GM18870 (cell line): ENCODE measurements at regions not wholly inside any gene's neighbourhood (a gene's known extent, or its start where the extent isn't known, plus 50 kb on each side); places are given as distances from the start of the nearest gene placed in this dataset.
A peak's percentile ranks its signal among the peaks of the same experiment; 100 is the strongest.
"Not testable (repeated sequence)": the region's sequence is repeated elsewhere in the genome, so short reads cannot be mapped to it uniquely, and the experiment has no call there.

Experiments used
- ATAC-seq: cut with Tn5 transposase; IDR thresholded peaks from one replicate; pipeline ENCODE4 v1.9.1; 2021; ENCODE audit warnings: moderate library complexity; ENCODE audit not compliant: unreplicated experiment

DNA sequence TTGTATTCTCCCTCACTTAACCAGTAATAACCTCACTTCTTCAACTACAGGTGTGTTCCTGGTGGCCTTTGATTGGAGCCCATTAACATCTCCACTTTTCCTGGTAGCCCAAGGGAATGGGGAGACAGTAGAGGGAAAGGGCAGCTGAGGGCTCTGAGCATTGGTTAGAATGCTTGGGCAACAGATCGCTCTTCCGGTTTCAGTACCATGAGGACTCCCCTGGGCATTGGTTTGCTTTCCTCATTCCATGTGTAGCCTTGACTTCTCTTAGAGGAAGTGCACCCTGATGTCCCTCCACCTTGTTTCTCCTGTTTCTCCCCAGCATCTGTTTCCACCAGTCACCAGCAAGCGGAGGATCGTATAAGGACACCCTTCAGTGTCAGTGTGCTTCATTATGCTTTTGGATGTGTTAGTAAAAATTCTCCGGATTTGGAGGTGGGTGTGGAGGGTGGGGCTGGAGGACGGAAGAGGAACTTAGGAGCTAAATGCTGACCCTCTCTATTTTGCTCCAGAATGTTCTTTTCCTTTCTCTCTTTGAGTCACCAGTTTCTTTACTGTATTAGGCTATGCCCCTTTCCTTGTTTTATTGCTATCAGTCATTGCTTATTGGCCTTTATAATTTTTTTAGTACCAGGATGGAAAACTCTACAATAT, 50.6 kb upstream of the ZNG1B start:
- ATAC-seq = not testable (repeated sequence)

DNA sequence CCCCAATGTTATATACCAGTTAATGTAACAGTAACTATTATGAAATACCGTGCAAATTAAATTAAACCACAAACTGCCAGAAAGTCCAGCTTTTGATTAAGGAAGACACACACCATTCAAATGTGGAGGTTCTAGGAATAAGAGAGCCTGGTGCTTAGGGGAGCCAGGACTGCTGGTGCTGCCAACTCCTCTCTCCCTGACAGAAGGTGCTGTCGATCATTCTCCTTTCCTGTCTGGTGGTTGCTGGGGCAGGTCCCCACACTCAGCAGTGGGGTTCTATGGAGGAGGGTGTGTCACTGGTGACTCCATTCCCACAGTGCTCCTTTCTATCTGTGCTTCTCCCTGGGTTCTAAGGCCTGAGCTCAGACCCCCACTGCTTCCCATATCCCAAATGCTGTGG, 57.9 kb upstream of the ZNG1B start:
- ATAC-seq = not testable (repeated sequence)

DNA sequence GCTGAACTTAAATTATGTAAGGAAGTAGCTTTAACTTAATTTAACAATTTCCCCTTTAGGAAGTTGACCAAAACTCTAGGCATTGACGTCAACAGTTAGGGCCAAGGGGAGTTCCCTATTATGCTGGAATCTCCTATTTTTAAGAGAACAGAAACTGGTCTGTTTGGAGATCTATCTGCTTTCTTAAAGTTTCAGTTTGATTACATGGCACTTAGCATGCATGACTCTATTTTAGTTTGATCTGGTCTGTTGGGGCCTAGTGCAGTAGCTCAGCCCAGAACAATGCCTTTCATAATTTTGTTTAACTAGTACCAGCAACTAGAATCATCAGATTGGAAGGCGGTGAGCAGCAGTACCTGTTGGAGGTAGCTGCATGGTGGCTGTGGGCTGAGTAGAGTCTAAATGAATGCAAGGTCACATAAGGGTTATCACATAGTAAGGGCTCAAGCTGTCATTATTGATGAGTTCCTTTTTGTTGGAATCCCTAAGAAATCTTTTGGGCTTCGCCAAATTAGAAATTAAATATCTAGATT, 60.5 kb upstream of the ZNG1B start:
- ATAC-seq = peak; percentile 88

DNA sequence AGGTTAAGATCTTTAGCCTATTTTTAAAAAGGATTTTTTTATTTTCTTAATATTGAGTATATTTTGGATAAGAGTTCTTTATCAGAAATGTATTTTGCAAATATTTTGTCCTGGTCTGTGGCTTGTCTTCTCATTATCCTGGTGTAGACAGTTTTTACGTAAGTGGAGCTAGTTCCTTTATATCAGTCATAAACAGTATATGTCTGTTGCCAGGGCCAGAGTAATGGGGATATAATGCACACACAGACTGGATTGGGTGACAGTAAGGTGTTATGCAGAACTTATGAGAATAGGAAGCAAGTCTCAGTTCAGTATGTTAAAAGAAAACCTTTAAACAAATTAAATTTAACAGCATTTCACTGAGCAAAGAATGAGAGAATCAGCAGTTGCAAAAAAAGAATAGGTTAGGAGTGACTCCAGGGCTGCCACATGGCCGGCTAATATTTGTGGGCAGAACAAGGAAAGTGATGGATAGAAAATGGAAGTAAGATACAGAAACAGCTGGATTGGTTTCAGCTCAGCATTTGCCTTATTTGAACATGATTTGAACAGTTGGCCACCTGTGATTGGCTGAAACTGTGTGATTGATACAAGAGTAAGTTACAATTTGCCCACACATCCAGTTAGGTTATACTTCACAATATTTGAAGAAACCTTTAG, 61.1 kb upstream of the ZNG1B start:
- peak; percentile 38 for ATAC-seq

DNA sequence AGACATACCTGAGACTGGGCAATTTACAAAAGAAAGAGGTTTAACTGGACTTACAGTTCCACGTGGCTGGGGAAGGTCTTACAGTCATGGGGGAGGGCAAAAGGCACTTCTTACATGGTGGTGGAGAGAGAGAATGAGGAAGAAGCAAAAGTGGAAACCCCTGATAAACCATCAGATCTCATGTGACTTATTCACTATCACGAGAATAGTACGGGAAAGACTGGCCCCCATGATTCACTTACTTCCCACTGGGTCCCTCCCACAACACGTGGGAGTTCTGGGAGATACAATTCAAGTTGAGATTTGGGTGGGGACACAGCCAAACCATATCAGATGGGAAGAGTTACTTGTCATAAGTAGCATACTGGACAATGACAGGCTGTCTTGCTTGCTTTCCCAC, 62.6 kb upstream of the ZNG1B start:
- not testable (repeated sequence) for ATAC-seq

DNA sequence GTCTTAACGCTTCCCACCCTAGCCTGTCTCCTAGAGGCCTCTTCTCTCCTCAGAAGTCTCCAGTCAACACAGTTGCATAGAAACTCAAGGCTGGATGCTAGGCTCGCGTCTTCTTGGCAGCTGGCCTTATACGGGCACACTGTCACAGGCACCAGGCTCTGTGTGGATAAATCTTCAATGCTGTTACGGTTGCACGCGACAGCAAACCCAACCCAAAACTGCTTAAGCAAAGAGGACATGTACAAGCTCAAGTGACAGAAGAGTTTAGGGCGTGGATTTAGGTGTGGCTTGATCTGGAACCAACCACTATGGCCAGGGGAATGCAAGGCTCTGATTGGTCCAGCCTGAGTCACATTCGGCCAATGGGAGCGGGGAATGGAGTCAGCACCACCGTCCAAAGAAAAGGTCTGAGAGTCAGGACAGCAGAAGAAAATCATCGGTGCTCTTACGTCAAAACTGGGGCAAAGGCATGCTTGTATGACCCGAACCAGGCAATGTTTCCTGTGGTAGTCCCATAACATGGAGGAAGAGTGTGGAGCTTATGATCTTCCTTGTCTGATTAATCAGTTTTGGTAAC, 65.1 kb upstream of the ZNG1B start:
- ATAC-seq = not testable (repeated sequence)

DNA sequence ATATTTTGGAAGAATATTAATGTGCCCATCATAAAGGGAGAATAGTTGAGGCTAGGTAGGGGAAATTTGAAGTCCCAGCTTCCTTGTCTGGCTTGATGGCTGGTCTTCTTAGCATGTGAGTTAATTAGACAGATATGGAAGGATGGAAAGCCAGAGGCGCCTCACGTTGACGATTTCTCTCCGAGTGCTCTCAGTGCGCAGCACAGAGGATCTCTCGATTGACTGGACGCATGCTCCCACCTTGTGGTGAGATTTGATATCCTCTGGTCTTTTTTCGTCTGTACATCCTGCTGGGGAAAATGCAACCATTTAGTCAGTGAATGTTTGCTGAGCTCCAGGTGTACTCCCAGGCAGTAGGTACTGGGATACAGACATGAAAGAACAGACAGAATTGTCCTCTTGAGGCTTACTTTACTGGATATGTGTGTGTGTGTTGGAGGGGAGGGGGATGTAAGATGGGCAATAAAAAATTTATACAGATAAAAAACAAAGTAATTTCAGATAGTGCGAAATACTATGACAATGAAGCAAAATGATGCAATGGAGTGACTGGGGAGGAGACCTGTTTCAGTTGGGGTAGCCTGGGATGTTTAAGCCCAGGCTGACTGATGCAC, 66.9 kb upstream of the ZNG1B start:
- ATAC-seq = no peak

DNA sequence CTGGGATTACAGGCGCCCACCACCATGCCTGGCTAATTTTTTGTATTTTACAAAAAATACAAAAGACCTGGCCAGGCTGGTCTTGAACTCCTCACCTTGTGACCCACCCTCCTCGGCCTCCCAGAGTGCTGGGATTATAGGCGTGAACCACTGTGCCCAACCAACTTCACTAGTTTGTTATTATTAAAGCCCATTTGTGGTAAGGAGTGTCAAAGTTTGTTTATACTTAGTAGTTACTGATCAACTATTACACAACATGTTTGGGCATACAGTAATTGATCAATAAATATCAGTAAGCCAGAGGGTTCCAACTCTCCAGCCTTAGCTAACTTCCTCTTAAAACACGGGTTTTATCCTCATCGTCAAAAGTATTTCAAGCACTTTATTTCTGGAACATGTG, 67.5 kb upstream of the ZNG1B start:
- ATAC-seq = no peak

DNA sequence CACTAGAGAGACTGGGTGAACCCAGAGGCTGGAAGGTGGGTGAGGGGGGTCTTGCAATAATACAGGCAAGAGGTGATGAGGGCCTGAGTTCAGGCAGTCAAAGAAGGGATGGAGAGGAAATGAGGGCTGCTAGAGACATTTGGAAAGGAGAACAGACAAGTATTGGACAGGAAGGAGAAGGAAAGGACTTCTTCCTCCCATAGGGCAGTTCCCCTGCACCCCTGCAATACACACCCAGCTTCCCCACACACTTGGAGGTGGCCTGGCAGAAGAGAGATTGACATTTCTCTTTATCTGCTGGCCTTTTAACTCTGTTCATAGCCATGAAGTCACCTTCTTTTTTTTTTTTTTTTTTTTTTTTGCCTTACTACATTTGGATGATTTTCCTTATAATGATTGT, 68.9 kb upstream of the ZNG1B start:
- ATAC-seq = not testable (repeated sequence)

DNA sequence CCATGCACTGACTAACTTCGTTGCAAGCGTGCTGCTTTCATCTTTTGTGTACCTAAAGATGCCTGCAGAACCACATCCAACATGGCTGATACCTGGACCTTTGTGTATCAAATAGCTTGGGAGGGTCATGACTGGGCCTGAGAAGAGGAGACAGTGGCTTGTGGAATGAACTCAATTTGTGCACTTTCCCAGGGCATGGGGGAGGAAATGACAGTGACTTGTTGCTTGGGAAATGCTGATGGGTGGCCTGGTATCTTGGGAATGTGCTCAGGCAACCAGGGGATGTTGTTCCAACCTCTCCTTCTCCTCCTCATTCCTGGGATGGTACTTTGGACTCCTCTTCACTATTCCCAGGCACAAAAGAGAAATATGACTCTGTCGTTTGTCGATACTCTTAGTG, 70.7 kb upstream of the ZNG1B start:
- not testable (repeated sequence) for ATAC-seq

DNA sequence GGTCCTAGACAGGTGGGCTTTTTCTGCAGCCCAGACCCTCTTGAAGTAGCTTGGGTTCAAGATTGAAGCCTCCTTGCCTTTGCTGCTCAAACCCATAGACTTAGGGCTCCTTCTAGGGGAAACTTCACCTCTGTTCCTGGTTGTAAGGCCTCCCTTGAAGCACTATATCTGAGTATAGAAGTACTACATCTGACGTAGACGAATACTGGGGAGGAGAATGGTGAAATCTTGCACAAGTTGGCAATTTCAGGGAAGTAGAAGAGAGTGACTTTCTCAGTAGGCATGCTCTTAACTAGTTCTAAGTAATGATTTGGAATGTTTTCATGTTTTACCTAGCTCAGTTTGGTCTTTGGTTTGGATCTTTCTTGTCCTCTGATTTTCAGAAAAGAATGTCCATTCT, 71.7 kb upstream of the ZNG1B start:
- not testable (repeated sequence) for ATAC-seq

DNA sequence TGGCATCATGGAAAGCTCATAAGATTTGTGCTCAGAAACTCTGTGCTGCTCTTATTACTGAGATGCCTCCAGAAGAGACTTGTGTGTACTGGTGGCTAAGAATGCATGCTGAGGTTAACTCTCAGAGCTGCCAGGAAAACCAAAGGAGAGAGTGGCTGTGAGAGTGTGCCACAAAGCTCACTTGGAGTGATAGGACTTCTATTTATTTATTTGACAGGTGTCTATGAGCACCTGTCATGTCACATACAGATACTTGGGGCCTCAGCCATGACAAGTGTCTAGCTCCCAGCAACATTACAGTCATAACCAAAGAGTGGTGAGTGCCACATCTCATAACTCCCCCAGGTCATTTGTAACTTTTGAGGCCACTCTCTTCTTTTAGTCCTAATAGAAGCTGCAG, 72.2 kb upstream of the ZNG1B start:
- ATAC-seq = not testable (repeated sequence)

DNA sequence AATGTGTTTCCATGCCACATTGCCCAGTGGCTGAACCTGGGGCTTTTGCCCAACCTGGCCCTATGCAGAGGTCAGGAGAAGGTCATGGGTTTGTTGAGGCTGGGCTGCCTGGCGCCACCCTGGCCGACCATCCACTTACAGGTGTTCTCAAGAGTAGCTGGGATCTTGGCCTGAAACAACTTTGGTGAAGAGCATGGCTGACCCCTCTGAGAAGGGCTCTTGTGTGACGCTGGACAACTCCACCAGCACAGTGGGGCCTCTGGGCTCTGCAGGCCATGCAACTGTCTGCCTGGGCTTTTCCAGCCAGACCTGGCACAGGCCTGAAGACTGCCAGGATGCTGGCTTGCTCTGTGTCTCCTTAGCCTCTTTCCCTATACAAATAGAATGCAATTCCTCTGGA, 76.4 kb upstream of the ZNG1B start:
- ATAC-seq = no peak

DNA sequence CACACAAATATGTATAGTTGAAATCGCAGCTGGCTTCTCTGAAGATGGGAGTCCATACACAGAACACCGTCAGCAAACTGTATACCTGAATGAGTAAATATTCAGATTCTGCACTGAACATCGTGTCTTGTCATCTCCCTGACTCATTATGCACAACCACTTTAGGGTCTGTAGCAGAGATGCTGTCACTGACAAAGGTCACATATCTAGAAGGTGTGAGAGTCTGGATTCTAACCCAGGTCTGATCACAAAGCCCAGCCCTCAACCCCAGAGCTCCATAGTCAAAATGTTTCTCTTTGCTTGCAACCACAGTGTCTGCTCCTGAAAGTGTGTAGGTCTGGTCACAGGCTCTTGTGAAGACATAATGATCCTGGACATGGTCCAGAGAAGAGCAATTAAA, 78.3 kb upstream of the PAX8 start:
- no peak for ATAC-seq

DNA sequence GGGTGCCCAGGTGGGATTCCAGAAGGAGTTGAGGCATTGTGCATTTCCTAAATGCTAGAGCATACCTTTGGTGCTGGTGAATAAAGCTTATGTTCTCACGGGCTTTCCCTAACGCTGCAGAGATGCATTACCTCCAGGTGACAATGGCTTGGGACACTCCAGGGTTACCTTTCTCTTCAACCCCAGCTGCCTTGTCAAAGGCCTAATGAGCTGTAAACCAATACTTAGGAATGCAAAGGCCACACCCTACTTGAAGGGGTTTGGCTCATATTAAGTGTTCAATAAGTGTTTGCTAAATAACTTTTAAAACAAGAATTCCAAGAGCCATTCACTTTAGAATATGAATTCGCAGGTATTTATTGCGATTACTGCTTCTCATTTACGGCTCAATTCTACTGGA, 77.6 kb upstream of the PAX8 start:
- ATAC-seq = not testable (repeated sequence)

DNA sequence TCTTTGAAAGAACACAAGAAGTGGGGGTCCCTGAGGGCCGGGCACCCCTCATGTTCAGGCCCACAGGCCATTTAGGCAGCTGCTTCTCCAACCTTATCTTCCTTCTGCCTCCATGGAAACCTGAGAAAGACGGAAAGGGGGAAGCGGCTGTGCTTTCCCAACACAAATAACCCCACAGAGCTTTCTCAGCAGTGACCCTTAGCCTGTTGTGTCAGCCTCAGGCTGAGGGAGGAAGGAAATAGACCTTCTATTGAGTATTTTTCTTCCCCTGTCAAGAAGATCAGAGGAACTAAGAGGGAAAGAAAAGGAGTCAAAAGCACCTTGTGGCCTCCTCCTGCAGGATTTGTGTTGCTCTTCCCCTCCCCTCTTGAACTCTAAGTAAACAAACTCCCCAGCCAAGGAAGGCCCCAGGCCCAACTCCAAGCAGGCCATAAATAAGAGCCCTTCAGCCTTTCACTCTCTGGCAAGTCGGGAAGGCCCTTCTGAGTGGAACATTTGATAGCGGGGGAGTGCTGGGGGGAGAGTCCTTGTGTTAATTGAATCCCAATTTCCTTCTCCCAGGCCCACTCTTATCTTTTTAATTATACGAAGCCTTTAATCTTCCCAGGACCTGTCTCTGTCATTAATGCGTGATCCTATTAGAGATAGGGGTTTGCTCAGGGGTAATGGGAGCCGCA, 76.8 kb upstream of the PAX8 start:
- not testable (repeated sequence) for ATAC-seq

DNA sequence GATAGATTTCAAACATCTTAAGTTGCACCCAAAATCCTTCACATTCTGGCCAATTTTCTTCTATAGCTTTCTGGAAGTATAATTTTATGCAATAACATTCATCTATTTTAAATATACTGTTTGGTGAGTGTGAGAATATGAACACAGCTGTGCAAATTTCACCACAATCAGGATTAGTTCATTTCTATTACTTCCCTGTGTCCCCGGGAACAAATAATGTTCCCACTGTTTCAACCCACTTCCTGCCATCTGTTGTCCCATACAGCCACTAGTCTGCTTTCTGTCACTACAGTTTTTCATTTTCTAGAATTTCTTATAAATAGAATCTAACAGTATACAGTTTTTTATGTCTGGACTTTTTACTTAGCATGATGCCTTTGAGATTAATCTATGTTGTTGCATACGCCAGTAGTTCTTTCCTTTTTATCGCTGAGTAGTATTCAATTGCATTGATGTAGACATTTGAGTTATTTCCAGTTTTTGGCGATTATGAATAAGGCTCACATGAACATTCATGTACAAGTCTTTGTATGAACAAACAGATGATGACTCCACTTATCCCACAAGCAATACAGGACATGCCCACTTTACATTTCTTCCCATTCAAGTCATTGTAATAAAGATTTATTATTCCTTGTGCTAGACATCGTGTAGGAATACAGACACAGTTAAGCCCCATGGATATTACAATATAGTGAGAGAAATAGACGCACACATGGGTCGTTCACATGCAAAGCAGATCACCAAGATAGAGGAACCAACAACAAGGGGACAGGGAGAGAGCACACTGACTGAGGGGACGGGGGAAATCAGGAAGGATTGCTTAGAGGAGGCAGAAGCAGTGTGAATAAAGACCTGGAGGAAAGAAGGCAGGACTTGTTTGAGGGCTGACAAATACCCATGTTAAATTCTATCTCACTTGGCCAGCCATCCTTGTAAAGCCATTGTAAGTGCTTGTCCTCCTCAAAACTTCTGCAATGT, 72.9 kb upstream of the PAX8 start:
- ATAC-seq = no peak

DNA sequence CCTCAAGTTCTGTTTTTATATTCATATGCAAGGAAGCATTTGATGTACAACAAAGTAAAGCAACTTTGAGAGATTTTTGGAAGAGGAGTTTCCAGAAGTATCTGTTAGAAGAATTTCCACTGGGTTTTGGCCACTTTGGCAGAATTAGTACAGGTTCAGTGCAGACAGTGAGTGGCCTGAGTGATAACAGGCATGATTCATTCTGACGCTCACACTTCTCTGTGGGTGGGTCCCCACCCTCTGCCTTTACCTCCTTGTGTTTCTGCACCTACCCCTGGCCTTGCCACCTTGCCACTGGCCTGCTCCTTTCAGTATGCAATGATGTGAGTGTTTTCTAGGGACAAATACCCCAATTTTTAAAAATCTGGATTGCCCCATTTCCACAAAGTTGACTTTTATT, 65.1 kb upstream of the PAX8 start:
- ATAC-seq = not testable (repeated sequence)

DNA sequence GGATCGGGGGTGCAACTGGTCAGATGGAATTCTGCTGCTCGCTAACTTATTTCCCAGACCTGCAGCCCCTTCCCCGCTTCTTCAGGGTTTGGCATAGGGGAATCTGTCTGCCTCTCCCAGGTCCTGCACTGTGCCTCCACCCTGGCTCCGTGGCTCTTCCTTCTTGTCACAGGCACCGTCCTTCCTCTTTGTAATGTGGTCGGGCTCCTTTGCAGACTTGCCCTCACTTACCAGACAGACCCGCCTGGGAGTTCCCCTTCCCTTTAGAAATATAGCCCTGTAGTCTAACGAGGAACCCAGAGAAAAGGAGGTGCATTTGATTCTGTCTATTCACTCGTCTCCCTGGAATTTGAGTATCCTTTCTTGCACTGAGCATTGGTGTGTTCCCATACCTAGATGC, 63.9 kb upstream of the PAX8 start:
- ATAC-seq = no peak

DNA sequence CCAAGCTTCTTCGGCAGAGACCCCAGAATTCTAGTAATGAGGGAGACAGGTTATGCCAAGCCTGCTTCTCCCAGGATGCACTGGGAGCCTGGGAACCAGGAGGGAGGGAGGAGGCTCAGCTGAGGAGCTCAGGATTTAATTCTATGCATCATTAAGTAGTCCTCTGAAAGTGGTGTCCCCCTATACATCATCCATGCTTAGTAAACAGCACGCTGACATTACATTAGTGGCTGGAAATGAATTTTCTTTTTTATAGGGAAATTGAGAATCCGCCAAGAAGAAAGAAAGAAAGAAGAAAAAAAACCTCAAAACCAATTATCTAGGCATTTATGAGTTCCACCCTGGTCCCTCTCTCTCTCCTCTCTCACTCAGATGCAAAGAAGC, 63.1 kb upstream of the PAX8 start:
- not testable (repeated sequence) for ATAC-seq
